ENCODE measurements at regions not wholly inside any gene's neighbourhood (a gene's known extent, or its start where the extent isn't known, plus 50 kb on each side); places are given as distances from the start of the nearest gene placed in this dataset.

DNA sequence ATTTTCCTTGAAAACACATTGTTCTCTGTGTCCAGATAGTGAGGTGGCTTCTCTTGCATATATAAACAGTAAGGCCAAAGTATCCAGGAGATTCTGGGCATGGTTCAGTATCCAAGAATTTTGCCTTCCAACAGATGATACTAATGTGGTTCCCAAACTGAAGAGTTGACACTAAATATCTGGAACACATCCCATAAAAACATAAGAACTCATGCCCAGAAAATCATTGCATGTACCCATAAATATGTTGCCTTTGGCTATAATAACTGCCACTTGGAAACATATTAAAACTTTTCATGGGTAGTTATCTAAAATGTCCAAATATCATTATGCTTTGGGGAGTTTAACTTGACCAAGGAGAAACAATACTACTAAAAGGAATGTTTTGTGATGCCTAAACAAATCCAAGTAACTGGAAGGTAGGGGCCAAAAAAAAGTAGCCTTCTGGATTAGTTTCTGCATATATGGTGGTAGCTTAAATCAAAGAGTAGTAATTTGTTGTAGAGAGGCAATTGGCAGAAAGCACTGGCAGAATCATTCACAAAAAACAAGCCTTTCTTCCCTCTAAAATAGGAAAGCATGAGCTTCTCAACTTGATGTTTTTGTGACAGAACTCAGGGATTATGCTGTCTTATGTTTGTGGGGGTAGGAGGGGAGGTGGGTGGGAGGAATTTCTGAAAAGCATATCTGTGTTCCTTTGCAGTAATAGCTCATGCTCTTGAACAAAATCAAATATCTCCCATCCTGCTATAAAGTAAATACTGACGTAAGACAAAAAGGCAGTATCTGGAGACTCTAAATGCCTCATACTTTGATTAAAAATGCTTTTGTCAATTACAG lies 753.9 kb downstream of the TUSC7 start:
- no peaks in the 10 kb centered on the region for H3K4me1 ChIP-seq (ENCODE audit: control insufficient read depth, insufficient read depth, low read length)
- no peak overlapping the region for H3K4me3 ChIP-seq (ENCODE audit: low read length in 2 of 2)
- H3K27me3 ChIP-seq (ENCODE audit: control insufficient read depth in 1 of 2, insufficient read depth in 2 of 2, low read length in 2 of 2): no peaks in the 10 kb centered on the region
- no peaks in the 10 kb centered on the region for H3K36me3 ChIP-seq (ENCODE audit: control insufficient read depth in 2 of 2, insufficient read depth in 2 of 2, low read length in 2 of 2)
- H3K9ac ChIP-seq (ENCODE audit: low read length in 2 of 2): no peak overlapping the region
- no peak overlapping the region for H3K27ac ChIP-seq (ENCODE audit: low read length)
- no peaks in the 10 kb centered on the region for H3K9me3 ChIP-seq (ENCODE audit: control insufficient read depth in 2 of 2, low read length in 2 of 2)

DNA sequence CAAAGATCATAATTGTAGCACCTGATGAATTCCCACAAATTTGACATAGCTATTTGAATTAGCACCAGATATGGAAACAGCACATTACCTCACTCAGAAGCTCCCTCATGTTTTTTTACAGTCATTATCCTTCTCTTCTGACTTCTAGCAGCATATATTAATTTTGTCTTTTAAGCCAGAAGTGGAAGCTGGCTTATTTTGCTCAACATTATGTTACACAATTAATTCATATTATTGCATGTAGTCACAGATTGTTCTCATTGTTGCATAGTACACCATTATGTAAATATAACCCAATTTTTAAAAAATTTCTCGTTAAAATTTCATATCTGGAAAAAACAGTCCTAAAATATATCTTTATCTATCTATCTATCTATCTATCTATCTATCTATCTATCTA lies 762.3 kb downstream of the TUSC7 start:
- Histone ChIP-seq H3K4me1 (ENCODE audit: control insufficient read depth, insufficient read depth, low read length) (no peaks in the 10 kb centered on the region), H3K27me3 (ENCODE audit: control insufficient read depth in 1 of 2, insufficient read depth in 2 of 2, low read length in 2 of 2) (no peaks in the 10 kb centered on the region), H3K9me3 (ENCODE audit: control insufficient read depth in 2 of 2, low read length in 2 of 2) (no peaks in the 10 kb centered on the region), H3K4me3 (ENCODE audit: low read length in 2 of 2) (no peak overlapping the region), H3K9ac (ENCODE audit: low read length in 2 of 2) (no peak overlapping the region), H3K36me3 (ENCODE audit: control insufficient read depth in 2 of 2, insufficient read depth in 2 of 2, low read length in 2 of 2) (no peaks in the 10 kb centered on the region), H3K27ac (ENCODE audit: low read length) (no peak overlapping the region)

DNA sequence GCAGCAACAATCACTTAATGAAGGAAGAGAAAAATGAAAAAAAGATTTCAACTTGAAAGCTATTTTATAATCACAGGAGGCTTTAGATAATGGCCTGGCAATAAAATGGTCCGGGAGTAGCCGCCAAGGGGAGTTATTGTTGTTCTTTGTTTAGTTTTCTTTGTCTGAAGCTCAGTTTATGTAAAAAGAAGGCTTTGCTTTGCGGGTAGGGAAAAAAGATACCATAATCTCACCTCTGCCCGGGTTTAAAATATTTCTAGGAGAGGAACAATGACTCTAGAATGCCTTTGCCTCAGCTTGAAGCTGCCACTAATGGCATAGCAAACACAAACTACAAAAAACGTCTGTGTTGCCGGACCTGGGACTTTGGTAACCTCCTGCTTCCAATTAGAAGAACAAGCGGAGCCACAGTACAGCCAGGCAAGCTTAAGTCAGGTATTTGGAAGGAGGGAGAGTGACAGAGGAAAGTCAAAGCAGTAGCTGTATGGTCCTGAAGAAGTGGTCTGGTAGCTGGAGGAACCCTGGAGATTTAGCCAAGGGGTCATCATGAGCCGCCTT lies 764.5 kb downstream of the TUSC7 start:
- H3K9me3 ChIP-seq (ENCODE audit: control insufficient read depth in 2 of 2, low read length in 2 of 2): no peaks in the 10 kb centered on the region
- no peak overlapping the region for H3K4me3 ChIP-seq (ENCODE audit: low read length in 2 of 2)
- H3K27ac ChIP-seq (ENCODE audit: low read length): no peak overlapping the region
- no peaks in the 10 kb centered on the region for H3K4me1 ChIP-seq (ENCODE audit: control insufficient read depth, insufficient read depth, low read length)
- no peak overlapping the region for H3K9ac ChIP-seq (ENCODE audit: low read length in 2 of 2)
- no peaks in the 10 kb centered on the region for H3K27me3 ChIP-seq (ENCODE audit: control insufficient read depth in 1 of 2, insufficient read depth in 2 of 2, low read length in 2 of 2)
- no peaks in the 10 kb centered on the region for H3K36me3 ChIP-seq (ENCODE audit: control insufficient read depth in 2 of 2, insufficient read depth in 2 of 2, low read length in 2 of 2)

DNA sequence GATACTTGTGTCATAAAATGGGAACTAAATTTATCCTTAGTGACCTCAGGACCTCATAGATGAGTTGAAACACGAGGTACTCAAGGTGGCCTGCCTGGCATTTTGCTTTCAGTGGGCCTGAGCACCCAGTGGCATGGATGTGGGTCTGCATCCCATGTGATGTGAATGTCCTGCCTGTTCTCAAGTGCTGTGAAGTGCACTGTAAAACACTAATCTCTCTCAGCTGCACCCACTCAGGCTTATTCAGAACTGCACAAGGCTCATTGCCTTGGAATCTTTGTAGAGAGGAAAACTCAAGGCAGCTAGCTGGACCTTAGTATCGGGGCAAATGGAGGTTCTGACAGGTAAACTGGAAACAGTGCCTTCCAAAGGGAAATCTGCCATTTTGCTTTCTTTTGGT lies 767.0 kb downstream of the TUSC7 start:
- no peak overlapping the region for H3K9ac ChIP-seq (ENCODE audit: low read length in 2 of 2)
- no peaks in the 10 kb centered on the region for H3K27me3 ChIP-seq (ENCODE audit: control insufficient read depth in 1 of 2, insufficient read depth in 2 of 2, low read length in 2 of 2)
- no peaks in the 10 kb centered on the region for H3K36me3 ChIP-seq (ENCODE audit: control insufficient read depth in 2 of 2, insufficient read depth in 2 of 2, low read length in 2 of 2)
- H3K4me3 ChIP-seq (ENCODE audit: low read length in 2 of 2): no peak overlapping the region
- no peak overlapping the region for H3K27ac ChIP-seq (ENCODE audit: low read length)
- no peaks in the 10 kb centered on the region for H3K4me1 ChIP-seq (ENCODE audit: control insufficient read depth, insufficient read depth, low read length)
- H3K9me3 ChIP-seq (ENCODE audit: control insufficient read depth in 2 of 2, low read length in 2 of 2): no peaks in the 10 kb centered on the region

DNA sequence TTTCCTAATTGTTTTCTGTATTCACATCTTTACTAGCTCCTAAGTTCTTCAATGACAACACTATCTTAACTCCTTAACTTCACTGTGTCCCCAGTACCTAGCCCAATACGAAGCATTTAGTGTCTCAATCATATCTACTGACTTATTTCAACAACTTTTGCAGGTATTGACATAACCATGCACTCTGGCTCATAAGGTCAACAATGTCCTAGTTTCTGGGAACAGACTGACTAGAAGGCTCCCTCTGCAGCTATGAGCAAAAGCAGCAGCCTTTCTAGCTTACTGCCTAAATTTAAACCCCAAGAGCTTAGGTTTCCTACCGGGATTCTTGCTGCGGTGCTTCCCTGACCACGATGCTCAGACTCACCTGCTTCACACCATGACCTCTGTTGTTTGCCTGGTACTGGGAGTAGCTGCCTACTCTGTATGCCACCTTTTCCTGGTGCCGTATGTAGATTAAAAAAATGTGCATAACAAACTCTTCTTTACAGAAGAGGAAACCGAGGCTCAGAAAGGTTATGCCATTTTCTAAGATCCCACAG lies 767.7 kb downstream of the TUSC7 start:
- Histone ChIP-seq H3K36me3 (ENCODE audit: control insufficient read depth in 2 of 2, insufficient read depth in 2 of 2, low read length in 2 of 2) (no peaks in the 10 kb centered on the region), H3K4me1 (ENCODE audit: control insufficient read depth, insufficient read depth, low read length) (no peaks in the 10 kb centered on the region), H3K27ac (ENCODE audit: low read length) (no peak overlapping the region), H3K4me3 (ENCODE audit: low read length in 2 of 2) (no peak overlapping the region), H3K27me3 (ENCODE audit: control insufficient read depth in 1 of 2, insufficient read depth in 2 of 2, low read length in 2 of 2) (no peaks in the 10 kb centered on the region), H3K9ac (ENCODE audit: low read length in 2 of 2) (no peak overlapping the region), H3K9me3 (ENCODE audit: control insufficient read depth in 2 of 2, low read length in 2 of 2) (no peaks in the 10 kb centered on the region)

DNA sequence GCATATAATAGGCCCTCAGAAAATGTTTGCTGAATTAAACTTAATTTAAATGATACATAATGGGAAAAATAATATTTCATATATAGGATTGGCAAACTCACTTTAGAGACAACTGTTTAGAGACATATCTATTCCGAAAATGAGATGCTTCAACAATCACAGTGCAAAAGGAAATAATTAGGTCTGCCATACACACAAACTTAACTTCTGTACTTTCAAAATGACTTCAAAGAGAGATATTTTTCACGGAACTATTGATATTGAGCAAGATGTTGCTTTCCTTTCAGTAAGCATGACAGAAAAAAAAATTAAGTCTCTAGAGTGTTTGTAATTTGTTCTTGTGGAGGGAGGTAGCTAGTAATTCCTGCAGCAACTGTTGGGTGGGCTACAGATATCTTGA lies 769.5 kb downstream of the TUSC7 start:
- Histone ChIP-seq H3K36me3 (ENCODE audit: control insufficient read depth in 2 of 2, insufficient read depth in 2 of 2, low read length in 2 of 2) (no peaks in the 10 kb centered on the region), H3K4me1 (ENCODE audit: control insufficient read depth, insufficient read depth, low read length) (no peaks in the 10 kb centered on the region)

DNA sequence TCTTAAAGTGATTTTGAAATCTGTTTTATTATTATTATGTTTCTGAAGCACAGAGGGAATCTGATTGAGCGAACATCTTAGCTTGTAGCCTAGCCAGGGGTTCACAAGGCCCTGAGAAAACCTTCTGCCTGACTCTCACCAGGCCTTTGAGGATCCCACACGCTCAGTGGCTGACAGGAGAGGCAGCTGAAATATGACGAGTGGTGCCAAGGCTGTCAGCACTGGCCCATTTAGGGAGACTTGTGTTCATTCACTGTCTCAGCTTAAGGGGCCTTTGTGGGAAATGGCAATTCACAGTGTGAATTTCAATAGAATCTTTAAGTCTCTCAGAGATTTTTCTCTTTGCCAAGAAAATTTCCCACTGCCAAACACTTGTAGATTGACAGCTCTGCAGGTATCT lies 770.9 kb downstream of the TUSC7 start:
- Histone ChIP-seq H3K27ac (ENCODE audit: low read length) (no peak overlapping the region), H3K4me3 (ENCODE audit: low read length in 2 of 2) (no peak overlapping the region), H3K27me3 (ENCODE audit: control insufficient read depth in 1 of 2, insufficient read depth in 2 of 2, low read length in 2 of 2) (no peaks in the 10 kb centered on the region), H3K9ac (ENCODE audit: low read length in 2 of 2) (no peak overlapping the region), H3K4me1 (ENCODE audit: control insufficient read depth, insufficient read depth, low read length) (no peaks in the 10 kb centered on the region), H3K36me3 (ENCODE audit: control insufficient read depth in 2 of 2, insufficient read depth in 2 of 2, low read length in 2 of 2) (no peaks in the 10 kb centered on the region), H3K9me3 (ENCODE audit: control insufficient read depth in 2 of 2, low read length in 2 of 2) (no peaks in the 10 kb centered on the region)

More for the DNA sequence above, 769.5 kb downstream of the TUSC7 start:
- Histone ChIP-seq H3K9ac (ENCODE audit: low read length in 2 of 2) (no peak overlapping the region), H3K4me3 (ENCODE audit: low read length in 2 of 2) (no peak overlapping the region), H3K9me3 (ENCODE audit: control insufficient read depth in 2 of 2, low read length in 2 of 2) (no peaks in the 10 kb centered on the region), H3K27me3 (ENCODE audit: control insufficient read depth in 1 of 2, insufficient read depth in 2 of 2, low read length in 2 of 2) (no peaks in the 10 kb centered on the region), H3K27ac (ENCODE audit: low read length) (no peak overlapping the region)

DNA sequence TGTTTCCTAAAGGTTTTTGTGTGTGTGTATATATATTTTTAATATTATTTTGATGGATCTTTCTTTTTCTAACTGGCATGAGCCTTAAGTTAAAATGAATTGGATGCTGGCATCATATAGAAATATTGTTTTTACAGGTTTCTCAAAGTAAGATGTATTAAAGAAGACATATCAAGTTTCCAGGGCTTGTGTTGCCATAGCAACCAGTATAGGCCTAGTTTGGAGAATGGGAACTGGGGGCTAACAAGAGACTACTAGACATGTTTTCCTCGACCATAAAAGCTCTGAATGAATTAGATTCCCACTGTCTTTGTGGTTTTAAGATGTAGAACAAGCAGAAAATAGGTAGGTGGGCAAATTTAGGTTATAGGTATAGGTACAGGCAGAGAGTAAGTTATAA lies 771.4 kb downstream of the TUSC7 start:
- Histone ChIP-seq H3K9me3 (ENCODE audit: control insufficient read depth in 2 of 2, low read length in 2 of 2) (no peaks in the 10 kb centered on the region), H3K36me3 (ENCODE audit: control insufficient read depth in 2 of 2, insufficient read depth in 2 of 2, low read length in 2 of 2) (no peaks in the 10 kb centered on the region), H3K27me3 (ENCODE audit: control insufficient read depth in 1 of 2, insufficient read depth in 2 of 2, low read length in 2 of 2) (no peaks in the 10 kb centered on the region), H3K4me3 (ENCODE audit: low read length in 2 of 2) (no peak overlapping the region), H3K27ac (ENCODE audit: low read length) (no peak overlapping the region), H3K4me1 (ENCODE audit: control insufficient read depth, insufficient read depth, low read length) (no peaks in the 10 kb centered on the region), H3K9ac (ENCODE audit: low read length in 2 of 2) (no peak overlapping the region)

DNA sequence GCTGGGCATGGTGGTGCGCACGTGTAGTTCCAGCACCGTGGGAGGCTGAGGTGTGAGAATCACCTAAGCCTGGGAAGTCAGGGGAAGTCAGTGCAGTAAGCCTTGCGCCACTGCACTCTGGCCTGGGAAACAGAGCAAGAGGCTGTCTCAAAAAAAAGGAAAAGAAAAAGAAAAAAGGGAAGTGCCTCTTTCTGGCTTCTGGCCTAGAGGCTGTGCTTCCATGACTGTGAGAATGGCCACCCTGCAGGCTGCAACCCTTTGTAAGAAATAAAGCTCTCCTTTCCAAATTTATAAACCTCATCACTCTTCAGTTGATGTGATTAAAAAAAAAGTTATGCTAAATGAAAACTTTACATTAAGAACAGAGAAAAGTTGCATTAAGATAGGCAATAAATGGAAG lies 774.3 kb downstream of the TUSC7 start:
- Histone ChIP-seq H3K9me3 (ENCODE audit: control insufficient read depth in 2 of 2, low read length in 2 of 2) (no peaks in the 10 kb centered on the region), H3K27me3 (ENCODE audit: control insufficient read depth in 1 of 2, insufficient read depth in 2 of 2, low read length in 2 of 2) (no peaks in the 10 kb centered on the region), H3K27ac (ENCODE audit: low read length) (no peak overlapping the region), H3K4me3 (ENCODE audit: low read length in 2 of 2) (no peak overlapping the region), H3K4me1 (ENCODE audit: control insufficient read depth, insufficient read depth, low read length) (no peaks in the 10 kb centered on the region), H3K36me3 (ENCODE audit: control insufficient read depth in 2 of 2, insufficient read depth in 2 of 2, low read length in 2 of 2) (no peaks in the 10 kb centered on the region), H3K9ac (ENCODE audit: low read length in 2 of 2) (no peak overlapping the region)

DNA sequence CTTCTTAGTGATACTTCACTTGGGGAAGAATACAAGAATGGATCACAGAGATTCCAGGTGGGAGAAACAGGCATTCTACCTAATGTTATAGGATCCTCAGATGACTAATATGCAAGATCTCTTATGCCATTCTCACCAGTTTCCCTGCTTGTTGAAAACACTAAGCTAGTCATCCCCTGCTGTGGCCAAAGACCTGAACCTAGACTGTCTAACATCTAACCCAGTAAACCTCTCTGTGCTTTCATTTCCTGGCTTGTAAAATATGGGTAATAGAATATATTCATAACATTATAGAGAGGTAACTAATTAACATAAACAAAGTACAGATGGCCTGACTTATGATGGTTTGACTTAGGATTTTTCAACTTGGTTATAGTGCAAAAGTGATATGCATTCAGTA lies 776.3 kb downstream of the TUSC7 start:
- H3K9me3 ChIP-seq (ENCODE audit: control insufficient read depth in 2 of 2, low read length in 2 of 2): no peaks in the 10 kb centered on the region
- H3K4me1 ChIP-seq (ENCODE audit: control insufficient read depth, insufficient read depth, low read length): no peaks in the 10 kb centered on the region

More for the DNA sequence above, 776.3 kb downstream of the TUSC7 start:
- Histone ChIP-seq H3K9ac (ENCODE audit: low read length in 2 of 2) (no peak overlapping the region), H3K27ac (ENCODE audit: low read length) (no peak overlapping the region), H3K36me3 (ENCODE audit: control insufficient read depth in 2 of 2, insufficient read depth in 2 of 2, low read length in 2 of 2) (no peaks in the 10 kb centered on the region), H3K4me3 (ENCODE audit: low read length in 2 of 2) (no peak overlapping the region), H3K27me3 (ENCODE audit: control insufficient read depth in 1 of 2, insufficient read depth in 2 of 2, low read length in 2 of 2) (no peaks in the 10 kb centered on the region)
